Karpas-422 (cell line): ENCODE measurements at regions not wholly inside any gene's neighbourhood (a gene's known extent, or its start where the extent isn't known, plus 50 kb on each side); places are given as distances from the start of the nearest gene placed in this dataset.
"Not testable (repeated sequence)": the region's sequence is repeated elsewhere in the genome, so short reads cannot be mapped to it uniquely, and the experiment has no call there.

Source experiments
- DNase-seq: peaks from one replicate; pipeline ENCODE4 v3.0.0-alpha.2; 2015
- H2AFZ ChIP-seq: fragments of 200-600 bp; sonication (generic); 2 replicates; pipeline ENCODE4 v1.6.1; 2014; ENCODE audit warnings: antibody characterized with exemption, low read length, mixed read lengths
- H3K27ac ChIP-seq: fragments of 200-600 bp; sonication (generic); 2 replicates; pipeline ENCODE4 v1.5.1; 2014; ENCODE audit warnings: mild to moderate bottlenecking, low read length, moderate library complexity
- H3K27me3 ChIP-seq: fragments of 200-600 bp; sonication (generic); 2 replicates; pipeline ENCODE4 v1.6.1; 2014; ENCODE audit warnings: low read length, mixed read lengths
- H3K36me3 ChIP-seq: fragments of 200-600 bp; sonication (generic); 2 replicates; pipeline ENCODE4 v1.6.1; 2014; ENCODE audit warnings: low read length, mixed read lengths; ENCODE audit not compliant: insufficient read depth
- H3K4me1 ChIP-seq: fragments of 200-600 bp; sonication (generic); 2 replicates; pipeline ENCODE4 v1.6.1; 2014; ENCODE audit warnings: mild to moderate bottlenecking, low read length, mixed read lengths
- H3K4me2 ChIP-seq: fragments of 200-600 bp; sonication (generic); 2 replicates; pipeline ENCODE4 v1.6.1; 2014; ENCODE audit warnings: low read length, low read depth, mild to moderate bottlenecking; ENCODE audit not compliant: poor library complexity, severe bottlenecking
- H3K4me3 ChIP-seq: fragments of 200-600 bp; sonication (generic); 2 replicates; pipeline ENCODE4 v1.5.1; 2014; ENCODE audit warnings: mild to moderate bottlenecking, antibody characterized with exemption, low read length, mixed read lengths
- H3K79me2 ChIP-seq: fragments of 200-600 bp; sonication (generic); 2 replicates; pipeline ENCODE4 v1.6.1; 2014; ENCODE audit warnings: mild to moderate bottlenecking, low read length, mixed read lengths
- H3K9ac ChIP-seq: fragments of 200-600 bp; sonication (generic); 2 replicates; pipeline ENCODE4 v1.6.0; 2014; ENCODE audit warnings: low read length
- H3K9me2 ChIP-seq: fragments of 200-600 bp; sonication (generic), shearing (Covaris generic); replicated peaks from 2 replicates; pipeline ENCODE4 v1.6.0; 2014; ENCODE audit warnings: mild to moderate bottlenecking, low read length, moderate library complexity; ENCODE audit not compliant: insufficient read depth
- H3K9me3 ChIP-seq: fragments of 300-700, 200-600 bp; sonication (generic); 2 replicates; pipeline ENCODE4 v1.6.1; 2014; ENCODE audit warnings: low read length, mixed read lengths
- H4K20me1 ChIP-seq: fragments of 200-600 bp; sonication (generic); 2 replicates; pipeline ENCODE4 v1.6.1; 2014; ENCODE audit warnings: mild to moderate bottlenecking, antibody characterized with exemption, low read length, low read depth; ENCODE audit not compliant: insufficient read depth

DNA sequence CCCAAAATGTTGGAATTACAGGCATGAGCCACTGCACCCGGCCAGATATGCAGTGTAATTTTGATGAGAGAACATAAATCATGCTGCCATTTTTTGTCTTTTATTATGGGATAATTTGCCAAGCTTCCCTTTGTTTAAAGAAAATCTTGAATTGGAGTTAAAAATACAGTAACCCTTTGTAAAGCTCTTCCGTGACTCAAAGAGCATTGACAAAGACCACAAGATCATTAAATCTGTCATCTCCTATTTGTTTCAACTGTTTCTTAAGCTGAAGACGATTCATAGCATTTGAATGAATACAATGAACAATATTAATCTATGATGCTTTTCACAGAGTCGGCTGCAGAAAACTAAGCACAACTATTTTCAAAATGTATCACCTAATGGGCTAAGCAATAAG lies 132.6 kb downstream of the ANAPC4 start:
- H3K9me3 ChIP-seq: no peaks in the 10 kb centered on the region
- H3K4me3 ChIP-seq: no peak overlapping the region
- H3K79me2 ChIP-seq: no peaks in the 10 kb centered on the region
- no peaks in the 10 kb centered on the region for H3K36me3 ChIP-seq
- H3K27ac ChIP-seq: no peak overlapping the region
- no peaks in the 10 kb centered on the region for H4K20me1 ChIP-seq
- no peak for DNase-seq
- H2AFZ ChIP-seq: no peak overlapping the region
- H3K27me3 ChIP-seq: no peaks in the 10 kb centered on the region
- peaks cover 12% of the 10 kb centered on the region for H3K4me1 ChIP-seq
- H3K9ac ChIP-seq: no peak overlapping the region
- H3K4me2 ChIP-seq: no peak overlapping the region
- H3K9me2 ChIP-seq: no peaks in the 10 kb centered on the region

DNA sequence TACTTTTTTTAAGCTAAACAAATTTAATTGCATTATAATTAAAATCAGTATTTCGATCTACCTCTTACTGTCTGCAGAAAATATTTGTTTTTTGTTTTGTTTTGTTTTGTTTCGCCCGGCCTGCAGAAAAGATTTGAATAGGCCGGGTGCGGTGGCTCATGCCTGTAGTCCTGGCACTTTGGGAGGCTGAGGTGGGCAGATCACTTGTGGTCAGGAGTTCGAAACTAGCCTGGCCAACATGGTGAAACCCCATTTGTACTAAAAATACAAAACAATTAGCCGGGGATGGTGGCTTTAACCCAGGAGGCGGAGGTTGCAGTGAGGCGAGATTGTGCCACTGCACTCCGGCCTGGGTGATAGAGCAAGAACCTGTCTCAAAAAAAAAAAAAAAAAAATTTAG lies 134.8 kb downstream of the ANAPC4 start:
- H3K9ac ChIP-seq, H3K79me2 ChIP-seq, H3K4me2 ChIP-seq, H3K4me3 ChIP-seq, H3K27ac ChIP-seq, H2AFZ ChIP-seq, H3K9me3 ChIP-seq, DNase-seq, H4K20me1 ChIP-seq, H3K36me3 ChIP-seq, H3K9me2 ChIP-seq, H3K27me3 ChIP-seq: not testable (repeated sequence)
- peaks cover 12% of the 10 kb centered on the region for H3K4me1 ChIP-seq

DNA sequence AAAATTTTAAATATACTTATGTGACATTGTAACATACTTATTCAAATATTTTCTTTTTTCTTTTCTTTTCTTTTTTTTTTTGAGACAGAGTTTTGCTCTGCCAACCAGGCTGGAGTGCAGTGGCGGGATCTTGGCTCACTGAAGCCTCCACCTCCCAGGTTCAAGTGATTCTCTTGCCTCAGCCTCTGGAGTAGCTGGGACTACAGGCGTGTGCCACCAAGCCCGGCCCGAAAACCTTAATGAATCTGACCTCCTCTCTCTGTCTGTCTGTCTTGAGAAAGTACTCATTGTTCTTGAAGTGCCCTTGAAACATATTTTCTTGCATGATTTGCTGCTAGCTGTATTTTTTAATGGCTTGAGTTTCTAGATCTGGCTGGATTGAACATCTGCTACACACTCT lies 136.8 kb downstream of the ANAPC4 start:
- no peak overlapping the region for H3K4me3 ChIP-seq
- H3K4me1 ChIP-seq: peaks cover 10% of the 10 kb centered on the region

DNA sequence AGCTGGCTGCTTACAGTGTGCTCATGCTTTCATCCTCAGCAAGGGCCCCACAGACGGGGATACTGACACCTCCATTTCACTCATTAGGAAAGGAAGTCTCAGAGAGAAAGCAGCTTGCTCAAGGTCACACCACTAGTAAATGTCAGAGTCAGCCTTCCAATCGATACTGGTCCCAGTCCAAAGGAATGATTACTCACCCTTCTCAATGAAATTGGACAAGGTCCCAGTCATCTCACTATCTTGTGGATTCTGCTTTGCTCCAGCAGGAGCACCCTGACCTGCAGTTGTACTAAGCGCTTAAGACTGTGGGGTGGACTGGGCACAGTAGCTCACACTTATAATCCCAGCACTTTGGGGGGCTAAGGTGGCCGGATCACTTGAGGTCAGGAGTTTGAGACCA lies 132.2 kb upstream of the SLC34A2 start:
- Histone ChIP-seq H3K79me2 (no peaks in the 10 kb centered on the region), H3K9me3 (no peaks in the 10 kb centered on the region), H3K27me3 (no peaks in the 10 kb centered on the region; the same call in 1 of the 2 replicates), H4K20me1 (no peaks in the 10 kb centered on the region), H3K9ac (no peak overlapping the region), H3K9me2 (no peaks in the 10 kb centered on the region), H3K4me2 (no peak overlapping the region), H2AFZ (no peak overlapping the region), H3K4me3 (no peak overlapping the region), H3K36me3 (no peaks in the 10 kb centered on the region), H3K27ac (no peak overlapping the region), H3K4me1 (peaks cover 1% of the 10 kb centered on the region; the same call in 1 of the 2 replicates)
- DNase-seq: no peak

More for the DNA sequence above, 136.8 kb downstream of the ANAPC4 start:
- Histone ChIP-seq H3K79me2 (no peaks in the 10 kb centered on the region), H3K36me3 (no peaks in the 10 kb centered on the region), H3K9me3 (no peaks in the 10 kb centered on the region), H3K4me2 (no peak overlapping the region), H3K27me3 (no peaks in the 10 kb centered on the region; the same call in 1 of the 2 replicates), H3K27ac (no peak overlapping the region), H2AFZ (no peak overlapping the region), H3K9ac (no peak overlapping the region), H4K20me1 (no peaks in the 10 kb centered on the region), H3K9me2 (no peaks in the 10 kb centered on the region)
- DNase-seq: no peak

DNA sequence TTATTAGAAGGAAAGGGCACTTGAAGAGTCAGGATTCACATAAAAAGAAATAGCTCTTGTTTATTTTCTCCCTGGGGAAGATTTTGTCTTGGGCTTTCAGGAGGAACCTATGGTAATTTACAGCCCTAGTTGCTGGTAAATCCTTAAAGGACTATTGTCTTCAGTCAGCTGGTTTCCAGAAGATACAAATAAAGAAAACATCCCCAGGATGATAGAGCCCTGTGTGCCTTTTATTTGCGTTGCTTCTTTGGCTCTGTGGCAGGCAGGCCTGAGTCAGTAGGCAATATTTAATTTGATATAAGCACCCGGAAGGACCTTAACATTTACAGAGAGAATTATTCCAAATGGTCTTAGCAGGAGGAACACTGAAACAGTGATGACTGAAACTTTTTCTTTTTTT lies 131.0 kb upstream of the SLC34A2 start:
- H3K4me3 ChIP-seq: no peak overlapping the region

DNA sequence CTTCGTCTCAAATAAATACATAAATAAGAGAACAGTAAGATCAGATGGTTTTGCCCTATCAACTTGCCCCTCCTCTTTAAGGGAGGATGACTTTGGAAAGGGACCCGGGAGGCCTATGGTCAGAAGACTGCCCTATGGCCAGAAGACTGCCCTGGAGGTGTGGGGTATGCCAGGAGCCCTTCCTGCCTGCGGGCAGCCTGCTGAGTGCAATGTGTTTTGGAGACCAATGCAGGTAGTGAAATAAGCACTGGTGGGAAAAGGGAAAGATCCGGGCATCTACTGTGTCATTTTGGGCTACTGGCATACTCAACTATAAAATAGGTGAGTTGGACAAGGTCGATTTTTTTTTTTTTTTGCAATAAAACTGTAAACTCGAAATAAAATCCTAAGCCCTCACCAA lies 129.8 kb upstream of the SLC34A2 start:
- Histone ChIP-seq H3K9me3 (no peaks in the 10 kb centered on the region), H3K27ac (no peak overlapping the region)

More for the DNA sequence above, 131.0 kb upstream of the SLC34A2 start:
- no peak overlapping the region for H3K9ac ChIP-seq
- no peaks in the 10 kb centered on the region for H3K79me2 ChIP-seq
- no peak overlapping the region for H2AFZ ChIP-seq
- H3K9me3 ChIP-seq: no peaks in the 10 kb centered on the region
- no peak for DNase-seq
- H3K36me3 ChIP-seq: no peaks in the 10 kb centered on the region
- no peaks in the 10 kb centered on the region for H3K27me3 ChIP-seq
- H3K4me1 ChIP-seq: no peaks in the 10 kb centered on the region
- no peaks in the 10 kb centered on the region for H4K20me1 ChIP-seq
- no peaks in the 10 kb centered on the region for H3K9me2 ChIP-seq
- H3K27ac ChIP-seq: no peak overlapping the region
- no peak overlapping the region for H3K4me2 ChIP-seq

DNA sequence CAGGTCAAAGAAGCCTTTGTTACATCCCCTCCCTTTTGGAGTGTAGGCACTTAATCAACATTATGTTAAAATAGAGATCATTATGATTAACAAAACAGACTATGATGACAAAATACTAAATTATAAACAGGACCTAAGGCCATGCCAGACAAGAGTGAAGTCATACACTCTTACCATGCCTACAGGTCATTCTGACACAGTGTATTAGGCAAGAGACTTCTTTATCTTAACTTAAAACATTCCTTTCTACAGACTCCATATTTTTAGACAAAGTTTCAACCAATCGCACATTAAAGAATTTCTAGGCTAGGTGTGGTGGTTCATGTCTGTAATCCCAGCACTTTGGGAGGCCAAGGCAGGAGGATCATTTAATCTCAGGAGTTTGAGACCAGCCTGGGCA lies 128.6 kb upstream of the SLC34A2 start:
- Histone ChIP-seq H3K36me3 (no peaks in the 10 kb centered on the region), H3K9ac (no peak overlapping the region), H3K79me2 (no peaks in the 10 kb centered on the region), H4K20me1 (no peaks in the 10 kb centered on the region), H3K9me3 (no peaks in the 10 kb centered on the region), H3K27me3 (no peaks in the 10 kb centered on the region), H3K9me2 (no peaks in the 10 kb centered on the region), H3K4me1 (peaks cover 4% of the 10 kb centered on the region; the same call in 1 of the 2 replicates), H3K27ac (no peak overlapping the region), H3K4me3 (no peak overlapping the region), H2AFZ (no peak overlapping the region), H3K4me2 (no peak overlapping the region)
- no peak for DNase-seq

More for the DNA sequence above, 129.8 kb upstream of the SLC34A2 start:
- H3K4me2 ChIP-seq: no peak overlapping the region
- H3K9me2 ChIP-seq: no peaks in the 10 kb centered on the region
- H4K20me1 ChIP-seq: no peaks in the 10 kb centered on the region
- H3K9ac ChIP-seq: no peak overlapping the region
- no peaks in the 10 kb centered on the region for H3K79me2 ChIP-seq
- no peaks in the 10 kb centered on the region for H3K36me3 ChIP-seq
- DNase-seq: no peak
- no peak overlapping the region for H3K4me3 ChIP-seq
- no peaks in the 10 kb centered on the region for H3K27me3 ChIP-seq
- H3K4me1 ChIP-seq: no peaks in the 10 kb centered on the region
- H2AFZ ChIP-seq: no peak overlapping the region

DNA sequence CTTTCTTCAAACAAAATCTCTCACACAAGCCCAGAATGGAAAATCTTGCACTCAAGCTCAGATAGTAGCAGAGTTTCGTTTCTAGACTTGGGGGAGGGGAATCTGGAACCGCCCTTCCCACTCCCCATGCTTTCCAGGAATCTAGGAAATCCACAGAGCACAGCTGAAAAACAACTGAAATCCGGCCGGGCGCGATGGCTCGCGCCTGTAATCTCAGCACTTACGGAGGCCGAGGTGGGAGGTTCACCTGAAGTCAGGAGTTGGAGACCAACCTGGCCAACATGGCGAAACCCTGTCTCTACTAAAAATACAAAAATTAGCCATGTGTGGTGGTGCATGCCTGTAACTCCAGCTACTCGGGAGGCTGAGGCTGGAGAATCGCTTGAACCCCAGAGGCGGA lies 127.3 kb upstream of the SLC34A2 start:
- Histone ChIP-seq H3K9me2 (no peaks in the 10 kb centered on the region), H3K79me2 (no peaks in the 10 kb centered on the region), H2AFZ (no peak overlapping the region), H3K4me3 (no peak overlapping the region), H3K9me3 (no peaks in the 10 kb centered on the region), H4K20me1 (no peaks in the 10 kb centered on the region), H3K4me2 (no peak overlapping the region), H3K4me1 (peaks cover 9% of the 10 kb centered on the region), H3K9ac (no peak overlapping the region), H3K36me3 (no peaks in the 10 kb centered on the region), H3K27ac (no peak overlapping the region), H3K27me3 (no peaks in the 10 kb centered on the region)
- no peak for DNase-seq

DNA sequence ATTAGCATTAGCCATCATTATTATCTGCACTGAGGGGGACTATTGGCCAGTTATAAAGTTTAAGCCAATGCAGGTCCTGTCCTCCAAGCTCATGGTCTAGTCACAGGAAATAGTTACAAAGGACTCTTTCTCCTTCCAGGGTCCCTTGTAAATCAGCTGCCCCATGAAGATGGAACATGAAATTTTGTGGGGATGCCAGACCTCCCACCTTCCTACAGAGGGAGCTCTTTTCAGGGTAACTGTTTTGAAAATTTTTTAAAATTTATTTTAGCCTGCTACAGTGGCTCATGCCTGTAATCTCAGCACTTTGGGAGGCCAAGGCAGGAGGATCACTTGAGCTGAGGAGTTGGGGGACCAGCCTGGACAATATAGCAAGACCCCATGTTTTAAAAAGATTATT lies 124.4 kb upstream of the SLC34A2 start:
- Histone ChIP-seq H4K20me1 (no peaks in the 10 kb centered on the region), H3K9me2 (no peaks in the 10 kb centered on the region), H3K27me3 (no peaks in the 10 kb centered on the region), H3K9ac (no peak overlapping the region), H3K4me1 (peaks cover 34% of the 10 kb centered on the region), H2AFZ (no peak overlapping the region), H3K9me3 (no peaks in the 10 kb centered on the region), H3K4me3 (no peak overlapping the region), H3K79me2 (no peaks in the 10 kb centered on the region), H3K27ac (0 out of 2 replicates have a peak overlapping the region, but pooled peaks have one; percentile 9), H3K4me2 (no peak overlapping the region), H3K36me3 (no peaks in the 10 kb centered on the region)
- peak; percentile 72 for DNase-seq
